GM21825 (cell line): ENCODE measurements at regions not wholly inside any gene's neighbourhood (a gene's known extent, or its start where the extent isn't known, plus 50 kb on each side); places are given as distances from the start of the nearest gene placed in this dataset.
"Not testable (repeated sequence)": the region's sequence is repeated elsewhere in the genome, so short reads cannot be mapped to it uniquely, and the experiment has no call there.

ENCODE experiments used
- ATAC-seq: cut with Tn5 transposase; IDR thresholded peaks from one replicate; pipeline ENCODE4 v1.9.1; 2021; ENCODE audit warnings: mild to moderate bottlenecking, moderate library complexity; ENCODE audit not compliant: unreplicated experiment

- ATAC-seq: no peak
Measured at GRCh38 chr13:90838317-90838960, 509.0 kb upstream of the MIR17HG start.

- ATAC-seq: no peak
Measured at GRCh38 chr13:90839061-90839460, 508.4 kb upstream of the MIR17HG start.

GRCh38 chr13:90846936-90847335, 500.6 kb upstream of the MIR17HG start:
- no peak for ATAC-seq

- ATAC-seq: not testable (repeated sequence)
Measured at GRCh38 chr13:90853666-90854065, 493.8 kb upstream of the MIR17HG start.

GRCh38 chr13:90857921-90858320, 489.6 kb upstream of the MIR17HG start:
- ATAC-seq: no peak

- ATAC-seq: no peak
Measured at GRCh38 chr13:90866006-90866405, 481.5 kb upstream of the MIR17HG start.

GRCh38 chr13:90867336-90867683, 480.2 kb upstream of the MIR17HG start:
- ATAC-seq: peak; percentile 92

- no peak for ATAC-seq
Measured at GRCh38 chr13:90868321-90868920, 479.1 kb upstream of the MIR17HG start.

GRCh38 chr13:90869580-90869979, 477.9 kb upstream of the MIR17HG start:
- no peak for ATAC-seq

GRCh38 chr13:90872491-90873025, 474.9 kb upstream of the MIR17HG start:
- no peak for ATAC-seq

- ATAC-seq: no peak
Measured at GRCh38 chr13:90880790-90881189, 466.7 kb upstream of the MIR17HG start.

- ATAC-seq: no peak
Measured at GRCh38 chr13:90882551-90882950, 464.9 kb upstream of the MIR17HG start.

- no peak for ATAC-seq
Measured at GRCh38 chr13:90883592-90883991, 463.9 kb upstream of the MIR17HG start.

GRCh38 chr13:90884066-90884465, 463.4 kb upstream of the MIR17HG start:
- no peak for ATAC-seq

- no peak for ATAC-seq
Measured at GRCh38 chr13:90889906-90890834, 457.3 kb upstream of the MIR17HG start.

GRCh38 chr13:90891329-90891728, 456.2 kb upstream of the MIR17HG start:
- ATAC-seq: no peak

- not testable (repeated sequence) for ATAC-seq
Measured at GRCh38 chr13:90893199-90893598, 454.3 kb upstream of the MIR17HG start.

- no peak for ATAC-seq
Measured at GRCh38 chr13:90896002-90896401, 451.5 kb upstream of the MIR17HG start.

GRCh38 chr13:90898811-90899210, 448.7 kb upstream of the MIR17HG start:
- no peak for ATAC-seq

GRCh38 chr13:90899416-90899815, 448.1 kb upstream of the MIR17HG start:
- ATAC-seq: no peak

- no peak for ATAC-seq
Measured at GRCh38 chr13:90902255-90902654, 445.2 kb upstream of the MIR17HG start.

GRCh38 chr13:90906554-90906953, 440.9 kb upstream of the MIR17HG start:
- ATAC-seq: no peak
